Thyroid gland (tissue), 4 donors: ENCODE measurements at regions not wholly inside any gene's neighbourhood (a gene's known extent, or its start where the extent isn't known, plus 50 kb on each side); places are given as distances from the start of the nearest gene placed in this dataset.

Source experiments
- DNase-seq, 2 donors: peaks; one replicate each; pipeline ENCODE4 v3.0.0-alpha.2; 2019
- H3K27ac ChIP-seq, 3 donors: fragments of 200-600 bp; sonication (generic); 1 replicate in 2 of 3; 2 replicates in 1 of 3; pipeline ENCODE4 v1.5.1; 2016 to 2019; ENCODE audit warnings: mild to moderate bottlenecking in 1 of 3, moderate library complexity in 1 of 3
- H3K27me3 ChIP-seq: fragments of 200-600 bp; sonication (generic); one replicate; pipeline ENCODE4 v1.5.1; 2019
- H3K36me3 ChIP-seq, 2 donors: fragments of 200-600 bp; sonication (generic); one replicate each; pipeline ENCODE4 v1.5.1; 2016 to 2019
- H3K4me1 ChIP-seq, 2 donors: fragments of 200-600 bp; sonication (generic); one replicate each; pipeline ENCODE4 v1.5.1; 2017 to 2019
- H3K4me3 ChIP-seq, 3 donors: fragments of 200-600 bp; sonication (generic); replicated peaks in 1 of 3; 1 replicate in 2 of 3; 2 replicates in 1 of 3; pipeline ENCODE4 v1.5.1; 2016; ENCODE audit warnings: mild to moderate bottlenecking in 1 of 3
- H3K9me3 ChIP-seq: fragments of 200-600 bp; sonication (generic); one replicate; pipeline ENCODE4 v1.5.1; 2017
- POLR2A ChIP-seq, 2 donors: fragments of 450-650 bp; IDR thresholded peaks; one replicate each; pipeline ENCODE4 v1.6.1; 2017; ENCODE audit warnings: antibody characterized with exemption in 2 of 2, mild to moderate bottlenecking in 2 of 2, moderate library complexity in 1 of 2
- WGBS, 2 donors: methylation state at CpG; one replicate each; pipeline ENCODE4 v1.1.5; 2017; 5-methylcytosine and 5-hydroxymethylcytosine counted together
- intact Hi-C: fragments of 100-400 bp; cut with DNase I; formaldehyde crosslinking; loops from one replicate; pipeline ENCODE4 v1.15.1; 2023
- TF ChIP-seq, protein P1 (sequence below), 6 experiments: fragments of 200-600 bp in 3 of 6; fragments of 450-650 bp in 3 of 6; sonication (generic) in 3 of 6; IDR thresholded peaks; one replicate each; pipeline ENCODE4 v1.5.1; 2016 to 2019; ENCODE audit warnings: antibody characterized with exemption in 6 of 6, mild to moderate bottlenecking in 2 of 6, inconsistent platforms in 1 of 6, moderate library complexity in 1 of 6

DNA sequence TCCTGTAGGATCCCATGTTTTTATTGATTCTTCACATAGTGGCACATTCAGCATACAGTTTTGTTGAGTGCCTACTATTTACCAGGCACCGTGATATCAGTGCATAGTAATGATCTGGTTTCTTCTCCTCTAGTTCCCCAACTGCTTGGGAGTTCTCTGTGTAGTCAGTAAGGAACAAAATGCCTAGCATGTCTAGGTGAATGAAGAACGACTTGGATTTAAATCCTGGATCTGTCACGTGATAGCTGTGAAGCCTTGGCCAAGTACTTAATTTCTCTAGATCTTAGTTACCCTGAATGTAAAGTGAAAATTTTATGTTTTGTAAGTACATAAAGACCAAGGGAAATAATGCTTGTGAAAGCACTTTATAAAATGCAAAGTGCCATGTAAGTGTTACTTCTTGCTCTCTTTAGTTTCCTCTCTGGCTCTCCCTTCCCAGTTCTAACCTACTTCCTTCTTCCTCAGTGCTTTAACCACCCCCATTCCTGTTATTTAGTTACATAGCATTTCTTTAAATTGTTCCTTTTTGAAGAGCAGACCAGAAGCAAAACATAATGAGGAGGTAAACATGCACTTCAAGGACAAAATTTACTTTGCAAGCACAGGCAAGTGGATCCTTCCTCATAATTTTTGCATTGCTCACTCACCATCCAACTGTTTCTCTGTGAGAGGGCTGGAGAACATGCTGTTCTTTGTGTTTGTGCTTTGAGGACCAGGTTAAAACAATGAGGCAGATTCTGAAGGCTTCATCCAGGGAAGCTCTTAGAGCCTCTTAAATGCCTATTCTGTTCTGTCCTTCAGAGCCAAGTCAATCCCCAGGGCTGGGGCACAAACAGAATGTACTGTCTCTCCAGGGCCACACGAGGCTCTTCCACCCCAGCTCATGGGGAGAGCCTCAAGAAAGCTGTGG is 353.9 kb upstream of the TENM4 start:
- peak; percentile 14 to 45 for DNase-seq
- no peaks in the 10 kb centered on the region for H3K9me3 ChIP-seq
- H3K27me3 ChIP-seq = no peaks in the 10 kb centered on the region
- no peak for TF ChIP-seq POLR2A (IDR thresholded peaks at IDR 0.05)
- TF ChIP-seq, protein P1, sequence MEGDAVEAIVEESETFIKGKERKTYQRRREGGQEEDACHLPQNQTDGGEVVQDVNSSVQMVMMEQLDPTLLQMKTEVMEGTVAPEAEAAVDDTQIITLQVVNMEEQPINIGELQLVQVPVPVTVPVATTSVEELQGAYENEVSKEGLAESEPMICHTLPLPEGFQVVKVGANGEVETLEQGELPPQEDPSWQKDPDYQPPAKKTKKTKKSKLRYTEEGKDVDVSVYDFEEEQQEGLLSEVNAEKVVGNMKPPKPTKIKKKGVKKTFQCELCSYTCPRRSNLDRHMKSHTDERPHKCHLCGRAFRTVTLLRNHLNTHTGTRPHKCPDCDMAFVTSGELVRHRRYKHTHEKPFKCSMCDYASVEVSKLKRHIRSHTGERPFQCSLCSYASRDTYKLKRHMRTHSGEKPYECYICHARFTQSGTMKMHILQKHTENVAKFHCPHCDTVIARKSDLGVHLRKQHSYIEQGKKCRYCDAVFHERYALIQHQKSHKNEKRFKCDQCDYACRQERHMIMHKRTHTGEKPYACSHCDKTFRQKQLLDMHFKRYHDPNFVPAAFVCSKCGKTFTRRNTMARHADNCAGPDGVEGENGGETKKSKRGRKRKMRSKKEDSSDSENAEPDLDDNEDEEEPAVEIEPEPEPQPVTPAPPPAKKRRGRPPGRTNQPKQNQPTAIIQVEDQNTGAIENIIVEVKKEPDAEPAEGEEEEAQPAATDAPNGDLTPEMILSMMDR (IDR thresholded peaks at IDR 0.05) = no peak
- no peaks in the 10 kb centered on the region for H3K36me3 ChIP-seq
- intact Hi-C loops = no loop called here
- 58 to 60% methylated on average over 4 of the region's 4 CpGs for WGBS, 2 donors
- H3K4me1 ChIP-seq = no peaks in the 10 kb centered on the region
- no peak overlapping the region for H3K27ac ChIP-seq
- H3K4me3 ChIP-seq = no peak overlapping the region

DNA sequence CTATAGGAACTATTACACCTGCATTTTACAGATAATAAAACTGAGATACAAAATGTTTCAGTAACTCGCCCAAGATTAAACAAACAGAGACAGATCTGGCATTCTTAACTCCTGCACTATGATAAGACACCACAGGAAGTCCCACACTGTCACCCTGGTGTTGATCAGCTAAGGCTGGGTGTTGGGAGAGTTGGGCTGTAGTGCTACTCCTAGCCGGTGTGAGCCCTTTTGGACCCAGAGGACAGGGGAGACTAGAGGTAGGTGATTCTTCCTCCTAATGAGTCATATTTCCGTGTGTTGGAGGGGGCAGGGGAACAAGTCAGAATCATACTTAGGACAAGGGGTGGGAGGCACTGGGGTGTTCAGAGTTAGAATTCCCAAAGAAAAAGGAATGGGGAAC is 353.2 kb upstream of the TENM4 start:
- WGBS, 2 donors = 68 to 74% methylated on average over 3 of the region's 3 CpGs
- Histone ChIP-seq H3K27ac (no peak overlapping the region), H3K4me3 (no peak overlapping the region), H3K27me3 (no peaks in the 10 kb centered on the region), H3K9me3 (no peaks in the 10 kb centered on the region), H3K36me3 (no peaks in the 10 kb centered on the region), H3K4me1 (no peaks in the 10 kb centered on the region)
- TF ChIP-seq, protein P1 (IDR thresholded peaks at IDR 0.05) = no peak
- TF ChIP-seq POLR2A (IDR thresholded peaks at IDR 0.05) = no peak
- intact Hi-C loops = no loop called here
- DNase-seq = no peak

DNA sequence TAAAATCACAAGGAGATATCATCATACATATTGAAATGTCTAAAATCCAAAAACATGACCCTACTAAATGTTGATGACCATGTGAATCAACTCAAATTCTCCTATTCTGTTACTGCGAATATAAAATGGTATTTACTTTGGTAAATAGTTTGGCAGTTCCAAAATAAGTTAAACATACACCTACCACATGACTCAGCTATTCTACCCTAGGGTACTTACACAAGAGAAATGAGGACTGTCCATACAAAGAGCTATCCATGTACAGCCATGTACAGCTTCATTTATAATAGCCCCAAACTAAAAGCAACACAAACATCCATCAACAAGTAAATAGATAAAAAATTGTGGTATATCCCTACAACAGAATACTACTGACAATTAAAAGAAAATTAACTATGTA is 346.1 kb upstream of the TENM4 start:
- Histone ChIP-seq H3K27ac (no peak overlapping the region), H3K36me3 (no peaks in the 10 kb centered on the region), H3K9me3 (no peaks in the 10 kb centered on the region), H3K27me3 (no peaks in the 10 kb centered on the region), H3K4me1 (no peaks in the 10 kb centered on the region), H3K4me3 (no peak overlapping the region)
- 91 to 93% methylated on average over 1 of the region's 1 CpG for WGBS, 2 donors
- DNase-seq = no peak
- TF ChIP-seq, protein P1 (IDR thresholded peaks at IDR 0.05) = no peak
- TF ChIP-seq POLR2A (IDR thresholded peaks at IDR 0.05) = no peak
- intact Hi-C loops = no loop called here

DNA sequence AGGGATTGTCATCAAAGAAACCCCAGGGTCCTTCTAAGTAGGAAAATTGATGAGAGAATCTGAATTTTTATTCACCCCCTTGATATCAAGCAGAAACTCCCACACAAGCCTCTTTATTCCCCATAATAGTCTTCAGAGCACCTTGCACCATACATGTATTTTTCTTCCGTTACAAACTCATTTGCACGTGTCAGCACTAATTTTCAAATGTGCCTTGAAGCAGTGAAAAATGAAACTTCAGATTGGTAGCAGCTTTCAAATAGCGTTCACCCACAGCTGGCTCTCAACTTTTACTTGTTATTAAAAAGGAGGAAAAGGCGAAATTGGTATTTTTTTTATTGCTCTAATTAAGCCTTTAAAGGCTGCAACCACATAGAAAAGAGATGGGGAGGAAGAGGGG is 343.0 kb upstream of the TENM4 start:
- 71 to 72% methylated on average over 4 of the region's 4 CpGs for WGBS, 2 donors
- no peaks in the 10 kb centered on the region for H3K36me3 ChIP-seq
- TF ChIP-seq, protein P1 (IDR thresholded peaks at IDR 0.05) = no peak
- TF ChIP-seq POLR2A (IDR thresholded peaks at IDR 0.05) = no peak
- DNase-seq = no peak
- intact Hi-C loops = no loop called here
- no peak overlapping the region for H3K4me3 ChIP-seq
- no peaks in the 10 kb centered on the region for H3K27me3 ChIP-seq
- H3K27ac ChIP-seq = no peak overlapping the region
- no peaks in the 10 kb centered on the region for H3K9me3 ChIP-seq
- no peaks in the 10 kb centered on the region for H3K4me1 ChIP-seq

DNA sequence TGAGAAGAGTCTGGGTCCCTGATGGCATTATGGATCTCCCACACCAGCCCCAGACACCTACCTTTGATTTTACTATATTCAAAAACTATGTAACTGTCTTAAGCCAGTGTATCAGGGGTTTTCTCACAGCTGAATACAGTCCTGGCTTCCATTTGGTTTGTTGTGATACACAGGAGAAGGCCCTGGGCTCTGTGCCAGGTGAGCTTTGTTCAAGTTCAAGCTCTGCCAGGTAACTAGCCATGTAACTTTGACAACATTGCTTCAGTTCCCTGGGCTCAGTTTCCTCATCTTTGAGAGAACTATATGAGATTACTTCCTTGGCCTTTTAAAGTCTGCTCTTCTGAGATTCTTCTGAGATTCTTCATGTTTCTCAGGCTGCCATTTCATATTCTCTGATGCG is 327.5 kb upstream of the TENM4 start:
- Histone ChIP-seq H3K9me3 (no peaks in the 10 kb centered on the region), H3K4me1 (no peaks in the 10 kb centered on the region), H3K27ac (no peak overlapping the region), H3K36me3 (no peaks in the 10 kb centered on the region), H3K4me3 (no peak overlapping the region), H3K27me3 (no peaks in the 10 kb centered on the region)
- intact Hi-C loops = no loop called here
- 0 to 41% methylated on average over 1 of the region's 1 CpG for WGBS, 2 donors
- DNase-seq = peak; percentile 43 to 58
- TF ChIP-seq POLR2A (IDR thresholded peaks at IDR 0.05) = no peak
- TF ChIP-seq, protein P1 (IDR thresholded peaks at IDR 0.05) = no peak
